Stomach smooth muscle (tissue), 2 donors: ENCODE measurements at regions not wholly inside any gene's neighbourhood (a gene's known extent, or its start where the extent isn't known, plus 50 kb on each side); places are given as distances from the start of the nearest gene placed in this dataset.

Experiments
- H3K27ac ChIP-seq: one replicate; pipeline ENCODE4 v1.7.0; 2013; ENCODE audit warnings: mild to moderate bottlenecking, low read length, inconsistent platforms
- H3K27me3 ChIP-seq, 2 donors: one replicate each; pipeline ENCODE4 v1.7.0; 2013; ENCODE audit warnings: low read length in 2 of 2; ENCODE audit not compliant: insufficient read depth in 2 of 2, control insufficient read depth in 1 of 2
- H3K36me3 ChIP-seq, 2 donors: one replicate each; pipeline ENCODE4 v1.7.0; 2013; ENCODE audit warnings: low read length in 2 of 2; ENCODE audit not compliant: control insufficient read depth in 2 of 2, insufficient read depth in 2 of 2
- H3K4me1 ChIP-seq: one replicate; pipeline ENCODE4 v1.7.0; 2013; ENCODE audit warnings: low read length; ENCODE audit not compliant: control insufficient read depth, insufficient read depth
- H3K4me3 ChIP-seq, 2 donors: one replicate each; pipeline ENCODE4 v1.7.0; 2013; ENCODE audit warnings: low read length in 2 of 2
- H3K9ac ChIP-seq, 2 donors: one replicate each; pipeline ENCODE4 v1.7.0; 2013; ENCODE audit warnings: low read length in 2 of 2, mild to moderate bottlenecking in 1 of 2
- H3K9me3 ChIP-seq, 2 donors: one replicate each; pipeline ENCODE4 v1.7.0; 2013; ENCODE audit warnings: low read length in 2 of 2; ENCODE audit not compliant: control insufficient read depth in 2 of 2
- donor health status: healthy.
- donor health status: Pancreatic carcinoma.

GRCh38 chr11:45336136-45336535, 50.0 kb upstream of the SYT13 start:
- H3K9ac ChIP-seq, result no peak overlapping the region

More at GRCh38 chr11:45336136-45336535, 50.0 kb upstream of the SYT13 start:
- H3K4me1 ChIP-seq, result peaks cover 13% of the 10 kb centered on the region
- H3K9me3 ChIP-seq, result no peaks in the 10 kb centered on the region
- H3K4me3 ChIP-seq, result no peak overlapping the region
- H3K27me3 ChIP-seq, result peaks cover 3 to 9% of the 10 kb centered on the region in 2 donors
- H3K27ac ChIP-seq, result no peak overlapping the region
- no peaks in the 10 kb centered on the region for H3K36me3 ChIP-seq
